AG09309 (cell line): ENCODE measurements at regions not wholly inside any gene's neighbourhood (a gene's known extent, or its start where the extent isn't known, plus 50 kb on each side); places are given as distances from the start of the nearest gene placed in this dataset.
A peak's percentile ranks its signal among the peaks of the same experiment; 100 is the strongest.

ENCODE experiments used
- DNase-seq: peaks from one replicate; pipeline ENCODE4 v3.0.0-alpha.2; 2010; ENCODE audit warnings: low read depth
- H3K4me3 ChIP-seq: 2 replicates; pipeline ENCODE4 v1.5.1; 2011; ENCODE audit warnings: mild to moderate bottlenecking, low read depth, low read length, moderate library complexity; ENCODE audit not compliant: control insufficient read depth
- CTCF ChIP-seq: IDR thresholded peaks from 2 replicates; pipeline ENCODE4 v1.5.1; 2011; ENCODE audit warnings: mild to moderate bottlenecking, low read depth, low read length, inconsistent platforms; ENCODE audit not compliant: insufficient read depth, control insufficient read depth; ENCODE audit errors: missing control alignments

GRCh38 chr3:1963896-1964295, 134.8 kb upstream of the CNTN4 start:
- no peak overlapping the region for H3K4me3 ChIP-seq
- DNase-seq: no peak
- TF ChIP-seq CTCF: no peak

GRCh38 chr3:1967525-1967924, 131.1 kb upstream of the CNTN4 start:
- TF ChIP-seq CTCF: no peak
- DNase-seq: no peak
- no peak overlapping the region for H3K4me3 ChIP-seq

GRCh38 chr3:1969281-1969680, 129.4 kb upstream of the CNTN4 start:
- no peak for DNase-seq
- TF ChIP-seq CTCF: no peak
- H3K4me3 ChIP-seq: no peak overlapping the region

GRCh38 chr3:1971780-1972179, 126.9 kb upstream of the CNTN4 start:
- no peak for TF ChIP-seq CTCF
- H3K4me3 ChIP-seq: no peak overlapping the region
- DNase-seq: peak; percentile 25

- DNase-seq: no peak
- no peak overlapping the region for H3K4me3 ChIP-seq
- no peak for TF ChIP-seq CTCF
These were observed 118.6 kb upstream of the CNTN4 start for GRCh38 chr3:1979961-1980615.

DNA sequence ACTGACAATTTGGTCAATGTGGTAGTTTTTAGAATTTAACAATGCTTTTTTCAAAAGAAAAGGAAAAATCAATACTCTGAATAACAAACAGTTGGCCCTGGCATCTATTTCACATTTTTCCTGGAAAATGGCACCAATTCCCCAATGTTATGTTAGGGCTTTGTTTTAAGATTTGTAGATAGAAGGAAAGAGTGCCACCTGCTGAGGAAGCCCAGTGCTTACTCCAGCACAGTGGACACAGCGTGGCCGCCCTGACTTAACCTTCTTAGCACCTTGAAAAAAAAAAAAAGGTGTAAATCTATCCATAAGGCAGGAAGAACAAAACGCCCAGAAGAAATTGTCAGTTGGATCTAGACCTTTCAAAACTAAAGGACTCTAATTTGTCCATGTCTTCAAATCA, 110.7 kb upstream of the CNTN4 start:
- no peak for DNase-seq
- TF ChIP-seq CTCF: no peak
- no peak overlapping the region for H3K4me3 ChIP-seq

- H3K4me3 ChIP-seq: no peak overlapping the region
- no peak for DNase-seq
- TF ChIP-seq CTCF: no peak
These were observed 99.9 kb upstream of the CNTN4 start for GRCh38 chr3:1998739-1999138.
